Ovary (tissue), 3 donors: ENCODE measurements at regions not wholly inside any gene's neighbourhood (a gene's known extent, or its start where the extent isn't known, plus 50 kb on each side); places are given as distances from the start of the nearest gene placed in this dataset.
A peak's percentile ranks its signal among the peaks of the same experiment; 100 is the strongest.

Source experiments
- CTCF ChIP-seq, 3 donors: fragments of 450-650 bp in 2 of 3; fragments of 200-600 bp in 1 of 3; IDR thresholded peaks; one replicate each; pipeline versions ENCODE4 v1.5.1 to v1.8.0; 2016 to 2022; ENCODE audit warnings: antibody characterized with exemption in 3 of 3, mild to moderate bottlenecking in 1 of 3
- EP300 ChIP-seq: sonication (generic); formaldehyde crosslinking; IDR thresholded peaks from one replicate; pipeline ENCODE4 v1.6.1; 2017; ENCODE audit warnings: antibody characterized with exemption
- POLR2A ChIP-seq: fragments of 450-650 bp; IDR thresholded peaks from one replicate; pipeline ENCODE4 v1.6.1; 2017; ENCODE audit warnings: antibody characterized with exemption, mild to moderate bottlenecking, moderate library complexity
- donor health status: DM: no; HTN: no; CAD: no.

- no peak for TF ChIP-seq CTCF (IDR thresholded peaks at IDR 0.05)
- peak; percentile 13 for TF ChIP-seq POLR2A
- TF ChIP-seq EP300 = no peak
These were observed 248.4 kb downstream of the PRDM2 start for GRCh38 chr1:13948396-13948795.
